SU-DHL-6 (cell line): ENCODE measurements at regions not wholly inside any gene's neighbourhood (a gene's known extent, or its start where the extent isn't known, plus 50 kb on each side); places are given as distances from the start of the nearest gene placed in this dataset.

Experiments used
- EZH2phosphoT487 ChIP-seq: fragments of 200-600 bp; sonication (generic), shearing (Covaris generic); conservative IDR thresholded peaks from 2 replicates; pipeline ENCODE4 v1.6.1; 2018; ENCODE audit warnings: mild to moderate bottlenecking, antibody characterized with exemption, low read length, moderate library complexity, mixed read lengths
- TF ChIP-seq, protein P1 (sequence below): fragments of 200-600 bp; sonication (generic); IDR thresholded peaks from one replicate; pipeline ENCODE4 v1.5.1; 2017; ENCODE audit warnings: antibody characterized with exemption, mild to moderate bottlenecking, low read length, moderate library complexity; ENCODE audit not compliant: insufficient read depth, poor library complexity, severe bottlenecking

DNA sequence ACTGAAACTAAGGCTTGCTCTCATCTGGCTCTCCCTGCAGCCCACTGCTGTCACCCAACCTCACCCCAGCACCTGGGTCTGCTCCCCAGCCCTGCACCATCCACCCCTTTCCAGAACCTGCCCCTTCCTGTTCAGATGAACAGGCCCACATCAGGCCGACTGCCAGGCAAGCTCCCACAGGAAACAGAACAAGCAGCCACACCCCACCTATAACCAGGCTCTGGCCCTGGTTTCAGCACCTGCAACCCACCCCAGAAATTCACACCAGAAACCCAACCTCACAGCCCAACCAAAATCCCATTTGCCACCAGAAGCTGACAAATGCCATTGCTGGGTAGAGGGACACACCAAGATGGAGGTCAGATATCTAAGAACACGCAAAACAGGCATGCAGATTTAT is 159.2 kb upstream of the ID2 start:
- TF ChIP-seq, protein P1, sequence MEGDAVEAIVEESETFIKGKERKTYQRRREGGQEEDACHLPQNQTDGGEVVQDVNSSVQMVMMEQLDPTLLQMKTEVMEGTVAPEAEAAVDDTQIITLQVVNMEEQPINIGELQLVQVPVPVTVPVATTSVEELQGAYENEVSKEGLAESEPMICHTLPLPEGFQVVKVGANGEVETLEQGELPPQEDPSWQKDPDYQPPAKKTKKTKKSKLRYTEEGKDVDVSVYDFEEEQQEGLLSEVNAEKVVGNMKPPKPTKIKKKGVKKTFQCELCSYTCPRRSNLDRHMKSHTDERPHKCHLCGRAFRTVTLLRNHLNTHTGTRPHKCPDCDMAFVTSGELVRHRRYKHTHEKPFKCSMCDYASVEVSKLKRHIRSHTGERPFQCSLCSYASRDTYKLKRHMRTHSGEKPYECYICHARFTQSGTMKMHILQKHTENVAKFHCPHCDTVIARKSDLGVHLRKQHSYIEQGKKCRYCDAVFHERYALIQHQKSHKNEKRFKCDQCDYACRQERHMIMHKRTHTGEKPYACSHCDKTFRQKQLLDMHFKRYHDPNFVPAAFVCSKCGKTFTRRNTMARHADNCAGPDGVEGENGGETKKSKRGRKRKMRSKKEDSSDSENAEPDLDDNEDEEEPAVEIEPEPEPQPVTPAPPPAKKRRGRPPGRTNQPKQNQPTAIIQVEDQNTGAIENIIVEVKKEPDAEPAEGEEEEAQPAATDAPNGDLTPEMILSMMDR, result no peak
- no peak for TF ChIP-seq EZH2phosphoT487
